CD4-positive, alpha-beta T cell treated with Interleukin-4 for 1 hour (primary cell): ENCODE measurements at regions not wholly inside any gene's neighbourhood (a gene's known extent, or its start where the extent isn't known, plus 50 kb on each side); places are given as distances from the start of the nearest gene placed in this dataset.

Experiments used
- DNase-seq, 2 donors: peaks; one replicate each; pipeline ENCODE4 v3.0.0-alpha.2; 2020 to 2022

DNA sequence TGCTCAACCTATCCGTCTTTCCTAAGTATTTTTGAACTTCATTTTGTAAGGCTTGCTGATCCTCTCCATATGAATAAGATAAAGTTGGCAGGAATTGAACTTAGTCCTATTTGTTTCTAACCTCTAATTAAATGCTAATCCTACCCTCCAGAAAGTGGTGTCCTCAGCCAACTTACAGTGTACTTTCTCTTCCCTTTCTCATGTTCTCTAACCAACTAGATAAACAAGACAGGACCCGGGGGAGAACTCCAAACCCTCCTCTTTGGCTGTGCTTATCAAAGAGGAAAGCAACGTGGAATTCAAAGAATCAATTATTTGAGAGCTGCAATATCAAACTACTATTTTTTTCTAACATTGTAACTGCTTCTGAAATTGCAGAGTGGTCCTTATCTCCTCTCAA is 56.5 kb upstream of the NRSN1 start:
- DNase-seq: no peak

DNA sequence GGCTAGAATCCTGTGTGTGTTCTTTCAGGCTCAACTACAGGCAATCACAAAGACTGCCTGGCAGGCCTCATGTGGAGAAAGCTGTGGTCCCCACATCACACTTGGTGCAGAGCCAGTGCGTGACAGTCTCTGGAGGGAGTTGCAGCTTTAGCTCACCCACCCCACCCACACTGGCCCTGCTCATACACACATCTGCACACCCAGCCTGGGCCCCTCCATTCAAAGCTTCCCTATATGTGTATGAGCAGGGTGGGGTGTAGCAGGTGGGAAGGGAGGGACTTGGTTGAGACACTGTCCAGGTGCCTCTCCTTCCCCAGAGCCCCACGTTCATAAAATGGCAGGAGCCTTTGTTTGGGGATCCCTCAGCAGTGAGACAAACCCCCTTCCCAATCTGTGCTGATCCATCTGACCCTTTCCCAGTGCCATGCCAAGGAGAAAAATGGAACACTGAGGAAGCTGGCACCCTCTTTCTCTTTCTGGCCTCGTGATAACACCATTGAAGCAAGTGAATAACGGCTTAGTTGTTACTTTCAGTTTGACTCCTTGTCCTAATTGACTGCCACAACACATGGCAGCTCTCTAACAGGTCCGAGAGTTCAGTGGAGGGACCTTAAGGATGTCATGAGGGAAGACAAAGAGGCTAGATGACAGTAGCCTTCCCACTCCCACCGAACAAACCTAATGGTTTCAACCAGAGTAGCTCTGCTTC is 53.8 kb upstream of the NRSN1 start:
- DNase-seq: no peak

- DNase-seq: no peak
These were observed 50.0 kb upstream of the NRSN1 start for GRCh38 chr6:24076011-24076410.
